Prostate gland (tissue), 2 donors: ENCODE measurements at regions not wholly inside any gene's neighbourhood (a gene's known extent, or its start where the extent isn't known, plus 50 kb on each side); places are given as distances from the start of the nearest gene placed in this dataset.

Experiments used
- CTCF ChIP-seq, 4 experiments: fragments of 200-600 bp in 2 of 4; fragments of 450-650 bp in 2 of 4; sonication (generic) in 2 of 4; IDR thresholded peaks; 1 replicate in 3 of 4; 2 replicates in 1 of 4; pipeline ENCODE4 v1.5.1; 2016 to 2019; ENCODE audit warnings: antibody characterized with exemption in 4 of 4, mild to moderate bottlenecking in 2 of 4, moderate library complexity in 2 of 4
- POLR2A ChIP-seq: fragments of 450-650 bp; IDR thresholded peaks from one replicate; pipeline ENCODE4 v1.6.1; 2016; ENCODE audit warnings: antibody characterized with exemption, mild to moderate bottlenecking

- no peak for TF ChIP-seq CTCF (IDR thresholded peaks at IDR 0.05)
- no peak for TF ChIP-seq POLR2A
Observed at GRCh38 chr11:27848423-27848822, 148.2 kb upstream of the BDNF start.
